ENCODE measurements at regions not wholly inside any gene's neighbourhood (a gene's known extent, or its start where the extent isn't known, plus 50 kb on each side); places are given as distances from the start of the nearest gene placed in this dataset.

GRCh38 chr12:88996200-88996788 lies 356.0 kb downstream of the DUSP6 start:
- no peak for TF ChIP-seq CTCF (IDR thresholded peaks at IDR 0.05; ENCODE audit: control extremely low read depth, extremely low read depth)
- peaks cover 0 to 3% (median 0%) of the 10 kb centered on the region in 5 donors for H3K4me1 ChIP-seq (ENCODE audit: control insufficient read depth in 5 of 5, insufficient read depth in 5 of 5, low read length in 5 of 5)
- no peak overlapping the region for H3K4me3 ChIP-seq
- H3K9ac ChIP-seq (ENCODE audit: insufficient read depth in 1 of 2, low read length in 2 of 2), result no peak overlapping the region
- 93 to 99% methylated on average over 2 of the region's 2 CpGs for WGBS, 2 donors
- no peaks in the 10 kb centered on the region for H3K9me3 ChIP-seq (ENCODE audit: control insufficient read depth in 4 of 4, insufficient read depth in 3 of 4, low read length in 3 of 4)
- ATAC-seq (ENCODE audit: insufficient read depth, low FRiP score) (no peak), DNase-seq (no peak)
- no peaks in the 10 kb centered on the region for H3K27me3 ChIP-seq (ENCODE audit: control insufficient read depth in 3 of 3, insufficient read depth in 3 of 3, low read length in 2 of 3)
- H3K36me3 ChIP-seq (ENCODE audit: control insufficient read depth in 4 of 4, insufficient read depth in 4 of 4, low read length in 4 of 4), result no peaks in the 10 kb centered on the region
- H3K27ac ChIP-seq (ENCODE audit: low read depth in 1 of 2, low read length in 1 of 2), result no peak overlapping the region

GRCh38 chr12:88994971-88995370 lies 357.3 kb downstream of the DUSP6 start:
- Histone ChIP-seq H3K9me3 (ENCODE audit: control insufficient read depth in 4 of 4, insufficient read depth in 3 of 4, low read length in 3 of 4) (no peaks in the 10 kb centered on the region), H3K27ac (ENCODE audit: low read depth in 1 of 2, low read length in 1 of 2) (no peak overlapping the region), H3K4me3 (no peak overlapping the region), H3K9ac (ENCODE audit: insufficient read depth in 1 of 2, low read length in 2 of 2) (no peak overlapping the region), H3K27me3 (ENCODE audit: control insufficient read depth in 3 of 3, insufficient read depth in 3 of 3, low read length in 2 of 3) (no peaks in the 10 kb centered on the region), H3K36me3 (ENCODE audit: control insufficient read depth in 4 of 4, insufficient read depth in 4 of 4, low read length in 4 of 4) (no peaks in the 10 kb centered on the region), H3K4me1 (ENCODE audit: control insufficient read depth in 5 of 5, insufficient read depth in 5 of 5, low read length in 5 of 5) (peaks cover 0 to 3% (median 0%) of the 10 kb centered on the region in 5 donors)
- ATAC-seq (ENCODE audit: insufficient read depth, low FRiP score) (no peak), DNase-seq (no peak)
- 61 to 78% methylated on average over 1 of the region's 1 CpG for WGBS, 2 donors
- TF ChIP-seq CTCF (IDR thresholded peaks at IDR 0.05; ENCODE audit: control extremely low read depth, extremely low read depth), result no peak

GRCh38 chr12:88994537-88994936 lies 357.8 kb downstream of the DUSP6 start:
- no peaks in the 10 kb centered on the region for H3K36me3 ChIP-seq (ENCODE audit: control insufficient read depth in 4 of 4, insufficient read depth in 4 of 4, low read length in 4 of 4)
- no peak overlapping the region for H3K4me3 ChIP-seq
- no peaks in the 10 kb centered on the region for H3K9me3 ChIP-seq (ENCODE audit: control insufficient read depth in 4 of 4, insufficient read depth in 3 of 4, low read length in 3 of 4)
- no peak for DNase-seq
- no peak overlapping the region for H3K27ac ChIP-seq (ENCODE audit: low read depth in 1 of 2, low read length in 1 of 2)
- 94 to 95% methylated on average over 2 of the region's 2 CpGs for WGBS, 2 donors
- TF ChIP-seq CTCF (IDR thresholded peaks at IDR 0.05; ENCODE audit: control extremely low read depth, extremely low read depth), result no peak
- ATAC-seq (ENCODE audit: insufficient read depth, low FRiP score), result no peak
- H3K9ac ChIP-seq (ENCODE audit: insufficient read depth in 1 of 2, low read length in 2 of 2), result no peak overlapping the region
- peaks cover 0 to 3% (median 0%) of the 10 kb centered on the region in 5 donors for H3K4me1 ChIP-seq (ENCODE audit: control insufficient read depth in 5 of 5, insufficient read depth in 5 of 5, low read length in 5 of 5)
- no peaks in the 10 kb centered on the region for H3K27me3 ChIP-seq (ENCODE audit: control insufficient read depth in 3 of 3, insufficient read depth in 3 of 3, low read length in 2 of 3)

- 8 to 13% methylated on average over 3 of the region's 3 CpGs for WGBS, 2 donors
- H3K9me3 ChIP-seq (ENCODE audit: control insufficient read depth in 4 of 4, insufficient read depth in 3 of 4, low read length in 3 of 4), result no peaks in the 10 kb centered on the region
- H3K4me3 ChIP-seq, result no peak overlapping the region
- H3K27ac ChIP-seq (ENCODE audit: low read depth in 1 of 2, low read length in 1 of 2), result no peak overlapping the region
- no peaks in the 10 kb centered on the region for H3K36me3 ChIP-seq (ENCODE audit: control insufficient read depth in 4 of 4, insufficient read depth in 4 of 4, low read length in 4 of 4)
- TF ChIP-seq CTCF (IDR thresholded peaks at IDR 0.05; ENCODE audit: control extremely low read depth, extremely low read depth), result peak; percentile 58
- DNase-seq (peak in 2 of 3 donors; percentile 78 to 87), ATAC-seq (ENCODE audit: insufficient read depth, low FRiP score) (peak; percentile 77)
- H3K9ac ChIP-seq (ENCODE audit: insufficient read depth in 1 of 2, low read length in 2 of 2), result no peak overlapping the region
- peaks cover 0 to 3% (median 0%) of the 10 kb centered on the region in 5 donors for H3K4me1 ChIP-seq (ENCODE audit: control insufficient read depth in 5 of 5, insufficient read depth in 5 of 5, low read length in 5 of 5)
- no peaks in the 10 kb centered on the region for H3K27me3 ChIP-seq (ENCODE audit: control insufficient read depth in 3 of 3, insufficient read depth in 3 of 3, low read length in 2 of 3)
Measured at GRCh38 chr12:88993651-88994050, 358.6 kb downstream of the DUSP6 start.

All from lung (tissue), 11 donors.